ENCODE measurements at regions not wholly inside any gene's neighbourhood (a gene's known extent, or its start where the extent isn't known, plus 50 kb on each side); places are given as distances from the start of the nearest gene placed in this dataset.
"Not testable (repeated sequence)": the region's sequence is repeated elsewhere in the genome, so short reads cannot be mapped to it uniquely, and the experiment has no call there.

DNA sequence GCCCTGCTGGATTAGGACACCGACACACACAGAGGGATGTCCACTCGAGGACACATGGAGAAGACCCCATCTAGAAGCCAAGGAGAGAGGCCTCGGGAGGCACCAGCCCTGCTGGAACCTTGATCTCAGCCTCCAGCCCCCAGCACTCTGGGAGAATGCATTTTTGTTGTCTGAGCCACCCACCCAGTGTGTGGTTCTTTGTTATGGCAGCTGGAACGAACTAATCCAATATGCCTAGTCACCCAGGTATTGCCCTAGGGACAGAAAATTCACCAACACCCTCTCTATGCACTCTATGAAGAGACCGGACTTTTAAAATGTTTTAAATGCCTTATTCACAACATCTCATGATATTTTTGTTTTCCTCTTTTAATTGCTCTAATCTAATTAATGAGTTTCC, 117.4 kb downstream of the CRYAA start:
- no peak for DNase-seq

DNA sequence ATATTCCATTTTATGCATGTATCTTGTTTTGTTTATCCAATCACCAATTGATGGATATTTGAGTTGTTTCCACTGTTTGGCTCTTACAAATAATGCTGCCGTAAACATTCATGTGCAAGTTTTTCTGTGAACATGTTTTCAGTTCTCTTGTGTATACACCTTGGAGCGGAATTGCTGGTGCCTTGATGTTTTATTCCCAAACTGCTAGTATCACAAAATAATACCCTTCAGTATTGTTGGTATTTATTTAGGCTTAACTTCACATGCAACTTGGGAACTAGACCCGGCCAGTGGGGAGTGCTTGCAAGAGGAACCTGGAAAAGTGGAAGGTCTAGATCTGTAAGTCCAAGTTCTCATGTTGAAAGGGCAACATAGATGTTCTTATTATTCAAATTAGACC, 115.9 kb downstream of the CRYAA start:
- DNase-seq, result no peak

DNA sequence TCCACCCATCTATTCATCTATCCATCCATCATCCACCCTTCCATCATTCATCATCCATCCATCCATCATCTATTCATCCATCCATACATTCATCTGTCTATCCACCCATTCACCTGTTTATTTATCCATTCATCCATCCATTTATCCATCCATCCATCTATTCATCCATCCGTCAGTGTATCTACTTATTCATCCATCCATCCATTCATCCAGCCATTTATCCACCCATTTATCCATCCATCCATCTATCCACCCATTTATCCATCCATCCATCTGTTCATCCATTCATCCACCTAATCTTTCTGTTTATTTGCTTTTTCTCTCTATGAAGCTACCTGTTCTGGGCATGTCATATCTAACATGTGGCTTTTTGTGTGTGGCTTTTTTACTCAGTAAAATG, 115.4 kb downstream of the CRYAA start:
- DNase-seq, result no peak

DNA sequence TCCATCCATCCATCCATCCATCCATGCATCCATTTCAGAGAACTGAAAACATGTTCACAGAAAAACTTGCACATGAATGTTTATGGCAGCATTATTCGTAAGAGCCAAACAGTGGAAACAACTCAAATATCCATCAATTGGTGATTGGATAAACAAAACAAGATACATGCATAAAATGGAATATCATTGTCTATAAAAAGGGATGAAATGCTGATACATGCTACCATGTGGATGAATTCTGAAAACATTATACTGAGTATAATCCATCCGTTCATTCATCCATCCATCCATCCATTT, 115.1 kb downstream of the CRYAA start:
- DNase-seq, result not testable (repeated sequence)

DNA sequence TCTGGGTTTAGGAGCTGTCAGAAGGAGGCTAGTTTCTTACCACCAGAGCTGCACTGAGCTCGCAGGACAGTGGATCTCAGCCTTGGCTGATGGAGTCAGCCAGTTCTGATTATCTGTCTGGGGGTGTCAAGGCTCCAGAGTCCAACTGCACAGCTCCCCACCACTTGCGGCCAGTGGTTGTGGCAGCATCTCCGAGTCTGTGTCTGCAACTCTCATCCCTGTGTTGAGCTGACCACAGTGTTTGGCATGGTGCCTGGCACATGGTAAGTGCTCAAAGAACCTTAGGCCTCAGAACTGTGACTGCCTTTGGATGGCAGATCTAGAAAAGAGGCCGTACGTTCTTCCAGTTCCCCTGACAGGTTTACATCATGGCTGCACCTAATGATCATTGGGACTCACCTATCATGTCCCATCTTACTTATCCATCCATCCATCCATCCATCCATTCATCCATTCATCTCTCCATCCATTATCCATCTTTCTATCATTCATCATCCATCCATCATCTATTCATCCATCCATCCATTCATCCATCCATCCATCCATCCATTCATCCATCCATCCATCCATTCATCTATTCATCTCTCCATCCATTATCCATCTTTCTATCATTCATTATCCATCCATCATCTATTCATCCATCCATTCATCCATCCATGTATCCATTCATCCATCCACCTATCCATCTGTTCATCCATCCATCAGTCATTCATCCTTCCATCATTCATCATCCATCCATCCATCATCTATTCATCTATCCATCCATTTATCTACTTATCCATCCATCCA, 114.5 kb downstream of the CRYAA start:
- no peak for DNase-seq

DNA sequence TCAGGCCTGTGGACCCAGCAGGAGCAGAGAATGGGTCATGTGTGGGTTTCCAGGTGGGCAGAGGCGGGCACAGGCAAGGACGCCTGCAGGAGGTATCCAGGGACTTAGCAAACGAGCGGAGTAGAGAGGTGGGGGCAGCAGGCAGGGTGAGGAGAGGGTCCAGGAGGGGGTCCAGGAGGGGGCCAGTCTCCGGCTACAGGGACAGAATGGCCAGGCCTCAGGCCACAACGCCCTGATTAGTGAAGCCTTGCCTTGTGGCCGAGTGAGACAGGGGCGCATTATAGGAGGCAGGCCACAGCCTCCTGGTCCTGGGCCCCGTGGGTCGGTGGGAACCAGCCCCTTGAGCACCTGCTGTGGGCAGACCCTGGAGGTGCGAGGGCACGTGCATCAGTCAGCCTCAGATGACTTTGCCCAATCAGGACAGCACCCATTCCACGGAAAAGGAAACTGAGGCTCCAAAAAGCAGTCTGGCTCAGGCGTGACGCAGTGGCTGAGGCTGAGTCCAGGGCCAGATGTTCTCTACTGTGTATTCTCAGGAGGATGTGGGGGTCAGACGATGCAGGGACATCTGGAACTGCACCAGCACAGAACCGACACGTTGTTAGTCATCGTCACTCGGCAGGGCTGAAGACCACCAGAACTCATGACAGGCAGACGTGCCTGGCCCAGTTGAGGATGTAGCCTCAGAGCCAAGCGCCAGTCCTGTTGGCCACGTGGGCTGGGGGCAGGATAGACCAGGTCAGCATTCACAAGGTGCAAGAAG, 113.7 kb downstream of the CRYAA start:
- DNase-seq, result no peak

DNA sequence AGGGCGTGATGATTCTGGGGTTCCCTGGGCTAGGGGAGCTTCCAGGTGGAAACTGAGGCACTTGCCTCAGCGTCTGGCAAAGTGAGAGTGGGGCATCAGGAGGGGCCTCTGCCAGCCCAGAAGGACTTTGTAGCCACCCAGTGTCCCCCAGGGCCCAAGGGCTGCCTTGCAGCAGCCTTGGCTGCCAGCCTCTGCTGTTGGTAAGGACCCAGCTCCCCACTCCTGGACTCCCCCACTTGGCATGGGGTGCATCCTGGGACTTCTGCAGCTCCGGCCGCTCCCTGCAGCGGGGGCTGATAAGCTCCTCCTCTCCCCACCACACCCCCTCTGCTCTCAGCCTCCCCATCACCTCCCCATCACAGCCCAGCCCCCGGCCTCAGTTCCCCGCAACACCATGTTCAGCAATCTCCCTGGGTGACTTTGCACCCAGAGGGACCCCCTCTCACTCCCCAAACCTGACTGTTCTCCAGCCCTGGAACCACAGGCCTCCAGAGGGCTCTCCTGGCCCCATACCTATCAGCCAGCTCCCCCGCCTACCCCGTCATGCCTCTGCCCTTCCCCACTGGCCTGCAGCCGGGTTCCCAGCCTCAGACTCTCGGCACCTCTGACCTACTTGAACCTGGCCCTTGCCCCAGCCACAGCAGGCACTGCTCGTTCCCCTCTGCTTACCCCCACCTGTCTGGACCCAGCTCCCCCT, 113.0 kb downstream of the CRYAA start:
- no peak for DNase-seq

DNA sequence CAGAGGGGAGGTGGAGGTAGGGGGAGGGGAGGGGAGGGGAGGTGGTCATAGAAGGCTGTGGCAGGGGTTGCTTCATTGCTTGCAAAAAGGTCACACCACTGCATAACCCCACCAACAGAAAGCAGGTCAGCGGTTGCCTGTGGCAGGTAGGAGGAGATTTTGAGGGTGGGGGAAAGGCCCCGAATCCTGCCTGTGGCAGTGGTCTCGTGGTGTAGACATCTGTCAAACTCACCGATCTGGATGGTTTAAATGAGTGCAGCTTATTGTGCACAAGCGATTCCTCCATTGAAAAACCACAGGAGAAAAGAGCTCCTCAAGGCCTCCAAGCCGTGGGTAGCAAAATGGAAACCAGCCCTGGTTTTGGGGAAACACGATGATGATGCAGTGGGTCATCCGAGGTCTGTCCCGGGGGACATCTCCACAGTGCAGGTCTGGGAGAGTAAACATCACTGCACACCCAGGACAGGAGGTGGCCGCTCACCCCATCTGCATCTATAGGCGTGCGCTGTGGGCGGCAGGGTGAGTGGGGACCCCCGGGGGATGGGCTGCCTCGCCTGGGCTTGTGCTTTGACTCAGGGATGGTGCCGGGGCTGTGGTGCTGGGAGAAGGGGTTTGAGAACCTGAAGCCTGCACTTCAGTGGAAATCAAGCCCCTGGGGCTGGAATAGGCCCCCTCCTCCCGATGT, 112.3 kb downstream of the CRYAA start:
- no peak for DNase-seq

DNA sequence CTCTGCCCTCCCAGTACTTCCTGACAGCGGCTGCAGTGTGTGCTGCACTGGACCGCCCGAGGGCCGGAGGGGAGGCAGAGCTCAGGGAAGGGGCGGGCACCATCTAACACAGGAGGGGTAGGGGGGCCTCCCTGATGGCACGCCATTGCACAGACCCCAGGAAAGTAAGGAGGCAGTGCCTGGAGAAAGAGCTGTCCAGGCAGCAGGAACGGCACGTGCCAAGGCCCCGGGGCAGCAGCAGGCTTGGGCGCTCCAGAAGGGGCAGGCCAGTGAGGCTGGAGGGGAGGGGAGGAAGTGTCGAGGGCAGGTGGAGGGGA, 110.7 kb downstream of the CRYAA start:
- DNase-seq, result no peak

DNA sequence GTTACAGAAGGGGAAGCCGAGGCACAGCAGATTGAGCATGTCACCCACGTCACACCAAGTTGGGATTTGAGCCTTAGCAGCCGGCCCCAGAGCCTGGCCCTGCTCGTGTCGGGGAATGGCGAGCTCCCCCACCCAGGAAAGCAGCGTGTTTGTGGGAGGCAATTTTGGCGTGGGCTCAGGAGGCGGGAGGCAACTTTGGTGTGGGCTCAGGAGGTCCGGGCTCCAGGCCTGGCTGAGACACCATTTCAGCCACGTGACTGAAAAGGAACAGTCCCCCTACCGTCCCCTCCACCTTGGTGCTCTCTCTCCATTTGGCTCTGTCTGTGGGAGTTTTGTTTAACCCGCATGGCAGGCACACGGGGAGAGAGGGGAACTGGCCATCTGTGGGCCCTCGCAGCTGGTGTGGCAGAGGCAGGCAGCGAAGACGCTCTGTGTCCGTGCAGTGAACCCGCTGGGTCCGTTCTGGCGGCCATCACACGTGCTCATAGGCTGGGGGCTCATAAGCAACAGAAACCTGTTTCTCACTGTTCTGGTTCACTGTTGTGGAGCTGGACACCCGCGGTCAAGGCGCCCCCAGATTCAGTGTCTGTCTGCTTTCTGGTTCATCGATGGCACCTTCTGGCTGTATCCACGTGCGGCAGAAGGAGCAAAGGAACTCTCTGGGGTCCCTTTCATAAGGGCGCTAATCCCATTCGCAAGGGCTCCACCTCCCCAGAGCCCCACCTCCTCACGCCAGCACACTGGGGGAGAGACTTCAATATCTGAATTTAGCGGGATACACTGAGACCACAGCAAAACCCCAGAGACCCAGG, 110.2 kb downstream of the CRYAA start:
- no peak for DNase-seq

DNA sequence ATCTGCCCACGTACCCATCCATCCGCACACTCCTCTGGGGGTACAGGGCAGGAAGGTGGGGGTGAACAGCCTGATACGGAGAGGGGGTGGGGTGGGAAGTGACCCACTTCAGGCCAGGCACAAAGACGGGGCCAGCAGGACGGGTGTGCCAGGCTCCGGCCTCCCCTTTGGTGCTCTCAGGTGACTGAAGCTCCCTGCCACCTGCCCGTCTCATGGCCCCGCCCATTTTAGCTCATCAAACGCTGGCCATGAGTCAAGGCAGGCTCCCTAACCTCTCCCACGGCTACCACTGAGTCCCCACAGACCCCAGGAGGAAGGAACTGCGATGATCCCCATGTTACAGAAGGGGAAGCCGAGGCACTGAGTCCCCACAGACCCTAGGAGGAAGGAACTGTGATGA, 109.6 kb downstream of the CRYAA start:
- no peak for DNase-seq

DNA sequence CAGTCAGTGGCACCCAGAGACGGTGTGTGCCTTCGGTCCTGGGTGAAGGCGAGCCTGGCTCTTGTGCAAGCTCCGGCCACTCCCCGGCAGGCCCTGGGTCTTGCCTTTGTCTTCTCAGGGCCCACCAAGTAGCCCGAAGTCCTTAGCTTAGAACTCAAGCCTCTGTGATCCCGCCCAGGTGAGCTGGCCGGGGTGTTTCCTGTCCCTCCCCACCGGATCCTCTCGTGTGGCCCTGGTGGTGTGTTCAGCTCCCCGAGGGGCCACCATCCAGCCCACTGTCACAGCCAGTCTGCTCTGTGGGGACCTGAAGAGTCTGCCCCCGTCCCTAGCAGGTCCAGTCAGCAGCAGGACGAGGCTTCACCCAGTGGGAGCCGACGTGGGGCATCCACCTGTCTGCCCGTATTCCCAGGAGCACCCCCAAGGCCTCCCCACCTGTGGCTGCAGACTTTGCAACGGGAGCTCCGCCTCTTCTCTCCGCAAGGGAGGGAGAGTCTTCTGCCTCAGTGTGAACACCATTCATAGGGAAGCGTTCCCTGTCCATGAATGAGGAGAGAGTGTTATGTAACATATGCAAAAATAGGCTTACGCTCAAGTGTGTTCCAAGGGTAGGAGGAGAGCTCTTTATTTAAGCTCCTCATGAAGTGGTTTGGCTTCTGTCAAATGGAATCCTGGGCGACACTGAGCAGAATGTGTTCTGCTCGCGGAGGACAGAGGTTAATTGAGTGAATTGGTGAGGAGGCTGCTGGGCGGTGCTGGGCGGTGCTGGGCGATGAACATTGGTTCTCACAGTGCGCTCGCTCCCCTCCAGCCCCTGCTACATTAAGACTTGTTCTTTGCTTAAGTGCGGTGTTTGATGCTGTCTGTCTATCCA, 108.9 kb downstream of the CRYAA start:
- DNase-seq, result no peak

DNA sequence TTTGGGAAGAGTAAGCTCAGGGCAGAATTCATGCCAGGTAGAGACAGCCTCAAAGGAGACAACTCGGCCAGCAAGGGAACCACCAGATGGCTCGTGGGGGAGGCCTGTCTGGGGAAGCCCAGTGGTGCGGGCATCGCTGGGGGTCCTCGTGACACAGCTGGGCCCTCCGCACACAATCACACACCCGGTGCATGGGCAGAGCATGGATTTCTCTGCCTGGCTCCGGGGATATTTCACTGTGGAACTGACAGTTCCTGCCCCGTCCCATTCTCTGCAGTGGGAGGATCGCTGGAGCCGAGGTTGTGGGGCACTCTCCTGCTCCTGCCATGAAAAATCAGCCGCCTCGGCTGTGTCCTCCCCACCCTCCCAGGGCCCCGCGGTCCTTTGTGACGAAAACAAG, 108.0 kb downstream of the CRYAA start:
- no peak for DNase-seq

DNA sequence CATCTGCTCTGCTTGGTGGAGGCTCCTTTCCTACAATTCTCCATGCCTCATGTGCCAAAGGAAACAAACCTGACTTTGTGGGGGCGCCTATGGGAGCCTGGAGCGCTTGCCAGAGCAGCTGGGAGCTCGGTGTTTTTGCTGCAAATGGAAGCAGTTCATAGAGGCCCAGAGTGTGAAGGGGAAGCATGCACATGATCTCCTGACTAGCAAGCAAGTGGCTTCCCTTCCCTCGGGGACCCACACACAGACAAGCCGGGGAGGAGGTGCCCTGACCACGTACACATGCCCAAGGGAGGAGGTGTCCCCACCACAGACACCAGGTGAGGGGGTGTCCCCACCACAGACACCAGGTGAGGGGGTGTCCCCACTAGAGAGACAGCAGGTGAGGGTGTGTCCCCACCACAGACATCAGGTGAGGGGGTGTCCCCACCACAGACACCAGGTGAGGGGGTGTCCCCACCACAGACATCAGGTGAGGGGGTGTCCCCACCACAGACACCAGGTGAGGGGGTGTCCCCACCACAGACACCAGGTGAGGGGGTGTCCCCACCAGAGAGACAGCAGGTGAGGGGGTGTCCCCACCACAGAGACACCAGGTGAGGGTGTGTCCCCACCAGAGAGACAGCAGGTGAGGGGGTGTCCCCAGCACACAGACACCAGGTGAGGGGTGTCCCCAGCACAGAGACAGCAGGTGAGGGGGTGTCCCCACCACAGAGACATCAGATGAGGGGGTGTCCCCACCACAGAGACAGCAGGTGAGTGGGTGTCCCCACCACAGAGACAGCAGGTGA, 106.8 kb downstream of the CRYAA start:
- DNase-seq, result no peak

DNA sequence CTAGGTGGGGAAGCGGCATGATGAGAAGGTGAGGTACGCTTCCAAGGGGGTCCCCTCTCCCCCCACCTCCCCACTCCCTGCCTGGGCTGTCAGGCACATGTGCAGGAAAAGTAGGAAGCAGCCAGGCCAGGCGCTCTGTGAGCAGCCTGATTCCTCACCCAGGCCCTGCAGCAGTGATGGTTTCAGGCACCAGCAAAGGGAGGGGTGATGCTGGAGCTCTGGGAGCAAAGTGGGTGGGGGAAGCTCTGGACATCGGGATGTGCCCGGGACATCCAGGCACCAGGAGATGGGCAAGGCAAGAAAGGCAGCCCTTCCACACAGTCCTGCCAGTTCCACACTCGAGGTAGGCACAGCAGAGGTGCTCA, 106.1 kb downstream of the CRYAA start:
- DNase-seq, result no peak

DNA sequence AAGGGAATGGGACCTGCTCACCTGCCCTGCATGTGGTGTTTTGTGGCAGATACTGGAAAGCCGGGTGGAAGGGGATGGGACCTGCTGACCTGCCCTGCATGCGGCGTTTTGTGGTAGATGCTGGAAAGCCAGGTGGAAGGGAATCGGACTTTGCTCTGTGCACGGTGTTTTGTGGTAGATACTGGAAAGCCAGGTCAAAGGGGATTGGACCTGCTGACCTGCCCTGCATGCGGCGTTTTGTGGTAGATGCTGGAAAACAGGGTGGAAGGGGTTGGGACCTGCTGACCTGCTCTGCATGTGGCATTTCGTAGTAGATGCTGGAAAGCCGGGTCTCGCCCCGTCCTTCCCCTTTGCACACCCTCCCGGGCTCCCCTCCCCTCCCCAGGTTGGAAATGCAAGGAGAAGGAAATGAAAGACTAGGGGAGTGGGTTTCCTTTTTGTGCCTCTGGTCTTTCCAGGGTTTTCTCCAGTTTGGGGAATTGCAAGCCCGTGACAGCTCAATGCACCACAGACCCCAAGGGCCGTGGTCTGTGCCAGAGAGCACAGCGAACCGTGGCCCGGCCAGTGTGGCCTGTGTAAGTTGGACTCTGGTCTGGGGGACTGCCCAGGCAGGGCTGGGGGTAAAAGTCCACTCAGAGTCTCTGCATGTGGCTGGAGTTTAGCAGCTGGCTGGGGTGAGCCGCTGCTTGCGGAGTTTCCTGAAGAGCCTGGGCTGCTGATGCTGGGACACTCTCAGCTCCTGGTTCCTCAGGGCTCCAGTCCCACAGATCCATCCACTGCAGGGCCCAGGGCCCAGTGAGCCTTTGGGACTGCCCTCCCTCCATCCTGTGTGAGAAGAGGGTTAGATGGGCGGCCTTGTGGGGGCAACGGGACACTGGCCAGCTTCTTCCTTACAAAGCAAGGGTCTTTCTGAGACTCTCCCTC, 105.5 kb downstream of the CRYAA start:
- DNase-seq, result no peak

DNA sequence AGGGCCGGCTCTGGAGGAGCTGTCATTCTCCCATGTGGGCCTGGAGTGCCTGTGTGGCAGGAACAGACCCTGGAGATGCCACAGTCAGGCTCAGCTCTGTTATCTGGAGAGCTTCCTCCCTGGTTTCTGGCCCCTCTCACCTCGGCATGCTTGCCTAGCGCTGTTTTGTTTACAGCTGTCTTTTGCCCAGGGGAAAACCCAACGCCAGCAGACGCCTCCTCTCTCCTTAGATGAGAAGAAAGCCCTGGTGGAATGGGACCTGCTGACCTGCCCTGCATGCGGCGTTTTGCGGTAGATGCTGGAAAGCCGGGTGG, 104.9 kb downstream of the CRYAA start:
- no peak for DNase-seq

DNA sequence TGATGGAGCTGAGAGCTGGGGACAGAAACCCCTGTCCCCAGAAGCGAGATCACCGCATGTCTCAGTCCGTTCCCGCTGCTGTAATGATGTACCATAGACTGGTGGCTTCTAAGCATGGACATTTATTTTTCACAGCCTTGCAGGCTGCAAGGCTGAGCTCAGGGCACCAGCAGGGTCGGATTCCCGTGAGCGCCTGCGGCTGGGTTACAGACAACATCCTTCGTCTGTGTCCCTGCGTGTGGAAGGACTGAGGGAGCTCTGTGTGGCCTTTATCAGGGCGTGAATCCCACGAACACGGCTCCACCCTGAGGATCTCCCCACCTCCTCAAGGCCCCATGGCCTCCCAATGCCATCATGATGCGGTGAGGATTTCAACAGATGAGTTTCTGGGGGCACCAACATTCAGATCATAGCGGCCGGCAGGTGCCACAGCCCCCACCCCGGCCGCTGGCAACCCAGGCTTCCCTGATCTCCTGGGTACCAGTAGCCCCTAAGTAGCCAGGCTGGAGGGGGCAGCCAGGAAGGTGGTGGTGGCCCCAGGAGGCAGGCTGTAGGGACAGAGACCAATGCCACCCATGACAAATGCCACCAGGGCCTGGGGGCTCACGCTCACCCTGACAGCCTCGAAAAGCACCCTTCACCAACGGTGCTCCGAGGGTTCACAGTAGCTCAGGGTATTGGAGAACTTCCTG, 104.4 kb downstream of the CRYAA start:
- DNase-seq, result no peak

DNA sequence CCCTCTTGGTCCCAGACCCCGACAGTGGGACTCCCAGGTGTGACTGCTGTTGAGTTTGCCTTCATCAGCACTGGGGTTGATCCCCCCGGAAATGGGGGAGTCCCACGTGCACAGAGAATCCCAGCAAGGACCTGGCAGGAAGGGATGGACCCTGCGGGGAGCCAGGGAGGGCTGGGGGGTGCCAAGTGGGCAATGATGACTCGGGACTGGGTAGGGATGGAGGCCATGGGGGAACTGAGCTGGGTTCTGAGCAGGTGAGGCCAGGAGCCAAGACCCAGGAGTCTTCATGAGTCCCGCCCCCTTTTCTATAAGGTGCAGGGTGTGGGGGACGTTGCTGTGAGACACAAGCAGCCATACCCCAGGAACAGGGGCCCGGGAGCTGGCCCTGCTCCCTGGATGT, 103.8 kb downstream of the CRYAA start:
- DNase-seq, result no peak
